GM18519 (cell line): ENCODE measurements at regions not wholly inside any gene's neighbourhood (a gene's known extent, or its start where the extent isn't known, plus 50 kb on each side); places are given as distances from the start of the nearest gene placed in this dataset.

Source experiments
- ATAC-seq: cut with Tn5 transposase; IDR thresholded peaks from one replicate; pipeline ENCODE4 v1.9.1; 2021; ENCODE audit warnings: mild to moderate bottlenecking, moderate library complexity; ENCODE audit not compliant: unreplicated experiment, low FRiP score

- ATAC-seq = no peak
Measured at GRCh38 chr2:64846177-64846576, 143.0 kb upstream of the SLC1A4 start.

DNA sequence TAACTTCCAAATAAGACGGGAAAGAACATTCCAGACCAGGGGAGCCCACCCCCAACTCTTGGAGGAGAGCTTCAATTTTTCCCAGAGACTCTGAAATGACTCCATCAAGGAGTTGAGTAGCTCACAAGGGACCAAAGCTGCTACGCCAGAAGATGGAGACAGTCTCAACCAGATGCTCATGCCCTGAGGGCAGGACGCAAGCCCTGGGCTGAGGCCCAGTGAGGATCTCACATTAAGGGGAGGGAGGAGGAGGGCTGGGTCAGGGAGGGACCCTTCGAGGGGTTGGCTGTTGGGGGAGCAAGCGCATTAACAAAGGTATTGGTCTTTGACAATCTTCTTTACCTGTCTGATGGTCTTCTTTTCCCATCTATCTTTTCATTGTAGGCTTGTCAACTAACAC is 141.3 kb upstream of the SLC1A4 start:
- ATAC-seq = no peak

GRCh38 chr2:64848363-64848762 is 140.8 kb upstream of the SLC1A4 start:
- ATAC-seq = no peak

- no peak for ATAC-seq
Measured at GRCh38 chr2:64848945-64849344, 140.3 kb upstream of the SLC1A4 start.

DNA sequence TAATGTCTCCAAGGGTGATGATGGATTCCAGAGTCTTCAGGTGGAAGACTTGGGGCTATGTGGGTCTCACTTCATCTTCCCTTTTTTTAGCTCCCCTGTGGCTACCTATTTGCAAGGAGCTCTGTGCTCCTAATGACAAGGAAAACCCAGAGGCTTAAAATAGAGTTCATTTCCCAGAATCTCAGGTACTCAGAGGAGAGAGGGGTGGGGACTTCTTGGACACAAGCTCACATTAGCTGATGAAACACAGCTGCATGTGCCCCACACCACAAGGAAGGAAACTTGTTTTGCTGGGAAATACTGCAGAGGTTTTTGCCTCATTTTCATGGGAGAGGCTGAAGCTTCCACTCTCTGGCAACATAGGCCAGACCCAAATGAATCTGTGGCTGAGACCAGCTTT is 138.6 kb upstream of the SLC1A4 start:
- ATAC-seq = no peak

DNA sequence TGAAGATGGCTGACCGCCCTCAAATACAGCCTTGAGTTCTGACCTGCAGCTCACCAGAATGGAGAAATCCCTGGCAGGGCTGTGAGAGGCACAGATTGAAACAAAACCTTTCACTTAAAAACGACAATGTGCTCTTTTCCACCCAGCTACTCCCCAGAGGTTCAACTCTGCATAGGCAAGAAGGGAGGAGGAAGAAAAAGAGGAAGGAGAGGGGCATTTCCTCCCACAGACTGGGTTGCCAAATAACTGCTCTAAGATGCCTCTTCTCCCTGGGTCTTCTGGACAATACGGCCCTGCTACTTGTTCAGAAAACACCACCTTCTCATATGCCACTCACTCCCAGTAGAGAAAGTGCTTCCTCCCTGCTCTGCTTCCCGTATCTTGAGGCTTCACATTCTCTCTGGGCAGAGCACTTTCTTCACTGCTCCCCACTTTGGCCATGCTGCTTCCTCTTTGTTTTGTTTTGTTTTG is 136.4 kb upstream of the SLC1A4 start:
- ATAC-seq = no peak

- no peak for ATAC-seq
Measured at GRCh38 chr2:64853306-64853705, 135.9 kb upstream of the SLC1A4 start.

DNA sequence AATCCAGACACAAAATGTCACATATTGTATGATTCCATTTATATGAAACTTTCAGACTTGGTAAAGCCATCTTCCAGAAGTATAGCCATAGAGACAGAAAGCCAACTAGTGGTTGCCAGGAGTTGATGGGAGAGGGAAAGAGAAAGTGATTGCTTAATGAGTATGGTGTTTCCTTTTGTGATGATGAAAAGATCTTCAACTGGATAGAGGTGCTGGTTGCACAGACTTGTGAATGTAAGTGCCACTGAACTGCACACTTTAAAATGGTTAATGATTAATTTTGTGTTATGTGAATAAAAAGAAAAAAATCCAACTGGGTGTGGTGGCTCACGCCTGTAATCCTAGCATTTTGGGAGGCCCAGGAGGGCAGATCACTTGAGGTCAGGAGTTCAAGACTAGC is 135.3 kb upstream of the SLC1A4 start:
- ATAC-seq = no peak

GRCh38 chr2:64854773-64855237 is 134.4 kb upstream of the SLC1A4 start:
- ATAC-seq = no peak

DNA sequence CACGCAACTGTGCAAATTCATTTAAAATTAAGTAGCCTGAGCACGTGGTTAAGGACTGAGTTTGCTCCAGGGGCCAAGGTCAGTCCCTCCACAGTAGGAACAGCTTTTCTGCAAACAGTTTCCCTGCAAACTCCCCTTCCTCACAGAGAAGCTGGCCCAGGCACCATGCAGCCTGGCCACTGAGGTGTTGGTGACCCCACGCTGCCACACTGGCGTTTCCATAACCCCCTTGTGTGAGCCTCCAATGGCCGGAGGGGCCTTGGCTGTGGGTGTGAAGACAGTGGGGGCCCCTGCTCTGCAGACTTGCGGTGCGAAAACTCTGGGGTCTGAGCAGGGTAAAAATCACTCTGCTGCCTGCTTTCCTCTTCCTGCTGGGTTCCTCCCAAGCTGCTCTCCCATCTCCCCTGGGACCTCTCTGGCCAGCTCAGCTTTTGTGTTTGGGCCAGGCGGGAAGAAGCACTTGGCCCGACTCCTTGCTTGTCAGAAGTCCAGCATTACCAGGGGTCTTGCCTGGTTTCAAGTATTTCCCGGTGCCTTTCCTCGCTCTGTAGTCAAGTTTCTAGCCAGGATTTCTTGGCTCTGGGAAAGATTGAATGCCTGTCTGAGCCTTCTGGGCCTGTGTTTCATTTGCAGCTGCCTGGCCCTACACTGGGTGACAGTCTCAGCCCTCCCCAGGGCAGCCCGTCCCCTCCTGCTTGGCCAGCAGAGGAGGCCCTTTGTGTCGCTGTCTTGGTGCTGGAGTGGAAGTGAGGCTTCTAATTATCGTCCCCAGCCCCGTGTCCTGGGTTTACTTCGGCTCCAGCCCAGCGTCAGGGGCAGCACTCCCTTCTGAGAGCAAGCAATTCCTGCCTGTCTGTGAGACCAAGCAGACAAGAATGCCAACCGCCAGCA is 131.4 kb upstream of the SLC1A4 start:
- no peak for ATAC-seq

GRCh38 chr2:64858541-64859311 is 130.5 kb upstream of the SLC1A4 start:
- ATAC-seq = no peak

DNA sequence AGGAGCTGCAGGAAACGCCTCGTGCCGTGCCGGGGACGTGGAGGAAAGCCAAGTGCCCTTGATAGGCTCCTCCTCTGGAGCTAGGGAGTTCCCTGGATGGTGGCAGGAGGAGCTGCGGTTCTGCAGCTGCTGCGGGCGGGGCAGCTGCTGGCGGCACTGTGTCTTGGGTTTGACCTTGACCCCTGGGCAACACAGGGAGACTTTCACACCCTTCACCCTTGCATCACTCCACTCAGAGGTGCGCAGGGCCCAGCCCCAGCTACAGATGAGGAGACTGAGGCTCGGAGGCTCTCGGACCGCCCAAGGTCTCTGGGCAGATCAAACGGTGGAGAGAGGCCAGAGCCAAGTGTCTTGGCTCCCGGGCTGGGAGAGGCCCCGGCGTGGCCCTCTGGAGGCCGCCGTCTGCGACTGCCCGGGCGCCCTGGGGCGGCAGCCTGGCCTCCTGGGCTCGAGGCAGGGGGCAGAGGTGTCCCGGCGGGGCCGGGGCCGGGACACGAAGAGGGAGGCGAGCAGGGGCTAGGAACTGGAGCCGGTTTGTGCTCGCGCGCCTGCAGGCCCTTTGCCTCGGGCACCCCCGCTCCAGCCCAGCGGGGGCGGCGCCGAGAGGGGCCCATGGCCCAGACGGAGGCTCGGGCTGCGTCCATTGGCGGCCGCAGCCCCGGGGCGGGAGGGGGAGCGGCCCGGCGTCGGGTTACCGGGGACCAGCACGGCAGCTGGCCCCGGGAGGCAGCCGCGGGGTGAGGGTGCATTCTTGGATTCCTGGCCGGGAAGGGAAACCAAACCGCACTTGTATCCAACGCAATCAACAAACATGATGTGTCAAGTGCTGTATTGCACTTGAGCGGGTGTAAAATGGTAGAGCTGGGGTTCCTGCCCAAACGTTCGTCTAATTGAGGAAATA is 129.6 kb upstream of the SLC1A4 start:
- no peak for ATAC-seq

- ATAC-seq = no peak
Measured at GRCh38 chr2:64860276-64860885, 128.8 kb upstream of the SLC1A4 start.

GRCh38 chr2:64860936-64861335 is 128.3 kb upstream of the SLC1A4 start:
- no peak for ATAC-seq

GRCh38 chr2:64861452-64862397 is 127.5 kb upstream of the SLC1A4 start:
- no peak for ATAC-seq

DNA sequence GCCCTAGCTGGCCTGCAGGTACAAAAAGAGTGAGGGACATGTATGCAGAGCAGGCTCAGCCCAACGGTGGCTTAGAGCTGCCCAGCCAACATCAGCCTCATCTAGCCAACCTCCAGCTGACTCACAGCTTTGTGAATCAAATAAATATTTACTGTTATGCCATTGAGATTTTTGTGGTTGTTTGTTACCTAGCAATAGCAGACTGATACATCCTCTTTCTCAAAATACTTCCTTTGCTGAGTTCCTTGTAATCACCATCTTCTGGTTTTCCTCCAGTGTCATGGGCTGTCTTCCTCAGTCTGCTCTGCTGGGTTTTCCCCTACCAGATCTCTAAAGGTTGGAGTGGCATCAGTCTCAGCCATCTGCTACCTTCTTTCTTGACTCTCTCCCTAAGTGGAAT is 126.6 kb upstream of the SLC1A4 start:
- no peak for ATAC-seq

- ATAC-seq = no peak
Measured at GRCh38 chr2:64863097-64863820, 125.9 kb upstream of the SLC1A4 start.

- peak; percentile 37 for ATAC-seq
Measured at GRCh38 chr2:64865073-64865830, 123.9 kb upstream of the SLC1A4 start.
